ENCODE measurements at regions not wholly inside any gene's neighbourhood (a gene's known extent, or its start where the extent isn't known, plus 50 kb on each side); places are given as distances from the start of the nearest gene placed in this dataset.

- ChIA-PET CTCF (no interaction called here), POLR2A (ENCODE audit: low non-redundant PET) (no interaction called here)
- H3K27ac ChIP-seq: no peak overlapping the region
- no peak for DNase-seq (ENCODE audit: low spot score)
- TF ChIP-seq CTCF (conservative IDR thresholded peaks at IDR 0.05; ENCODE audit: low read depth): no peak
Measured at GRCh38 chr6:99165838-99166237, 183.6 kb downstream of the FAXC start.

GRCh38 chr6:99152347-99152643, 197.2 kb downstream of the FAXC start:
- no peak overlapping the region for H3K27ac ChIP-seq
- TF ChIP-seq CTCF (conservative IDR thresholded peaks at IDR 0.05; ENCODE audit: low read depth): 0 out of 2 replicates have a peak, but pooled peaks have one; percentile 20
- no peak for DNase-seq (ENCODE audit: low spot score)
- ChIA-PET POLR2A (ENCODE audit: low non-redundant PET) (no interaction called here), CTCF (interaction anchor here (0.5 to 3.0 kb wide), 5 partner anchors 21 to 315 kb away, joined by 3 to 29 read pairs (median 3); no protein-coding TSS in a partner anchor)

GRCh38 chr6:99151634-99152346, 197.7 kb downstream of the FAXC start:
- no peak overlapping the region for H3K27ac ChIP-seq
- POLR2A ChIA-PET (ENCODE audit: low non-redundant PET): no interaction called here
- CTCF ChIA-PET: interaction anchor here (0.5 to 3.0 kb wide), 7 partner anchors 9 to 314 kb away, joined by 3 to 29 read pairs (median 3); no protein-coding TSS in a partner anchor
- DNase-seq (ENCODE audit: low spot score): peak; percentile 33
- peak; percentile 44; the same call in 1 of the 2 replicates for TF ChIP-seq CTCF (conservative IDR thresholded peaks at IDR 0.05; ENCODE audit: low read depth)

GRCh38 chr6:99148761-99149160, 200.7 kb downstream of the FAXC start:
- POLR2A ChIA-PET (ENCODE audit: low non-redundant PET): no interaction called here
- no peak for TF ChIP-seq CTCF (conservative IDR thresholded peaks at IDR 0.05; ENCODE audit: low read depth)
- H3K27ac ChIP-seq: no peak overlapping the region
- CTCF ChIA-PET: interaction anchor here (0.6 to 2.2 kb wide), 2 partner anchors 10 to 93 kb away, joined by 3 to 8 read pairs; no protein-coding TSS in a partner anchor
- no peak for DNase-seq (ENCODE audit: low spot score)

- ChIA-PET CTCF (interaction anchor here (0.6 to 2.2 kb wide), 3 partner anchors 10 to 302 kb away, joined by 3 to 8 read pairs (median 7); no protein-coding TSS in a partner anchor), POLR2A (ENCODE audit: low non-redundant PET) (no interaction called here)
Measured at GRCh38 chr6:99148111-99148510, 200.4 kb upstream of the FBXL4 start.

GRCh38 chr6:99147206-99147605, 199.5 kb upstream of the FBXL4 start:
- no peak for DNase-seq (ENCODE audit: low spot score)
- H3K27ac ChIP-seq: no peak overlapping the region
- no peak for TF ChIP-seq CTCF (conservative IDR thresholded peaks at IDR 0.05; ENCODE audit: low read depth)
- ChIA-PET CTCF (no interaction called here), POLR2A (ENCODE audit: low non-redundant PET) (no interaction called here)

More at GRCh38 chr6:99148111-99148510, 200.4 kb upstream of the FBXL4 start:
- no peak overlapping the region for H3K27ac ChIP-seq
- DNase-seq (ENCODE audit: low spot score): no peak
- no peak for TF ChIP-seq CTCF (conservative IDR thresholded peaks at IDR 0.05; ENCODE audit: low read depth)
